ENCODE measurements at regions not wholly inside any gene's neighbourhood (a gene's known extent, or its start where the extent isn't known, plus 50 kb on each side); places are given as distances from the start of the nearest gene placed in this dataset.

DNA sequence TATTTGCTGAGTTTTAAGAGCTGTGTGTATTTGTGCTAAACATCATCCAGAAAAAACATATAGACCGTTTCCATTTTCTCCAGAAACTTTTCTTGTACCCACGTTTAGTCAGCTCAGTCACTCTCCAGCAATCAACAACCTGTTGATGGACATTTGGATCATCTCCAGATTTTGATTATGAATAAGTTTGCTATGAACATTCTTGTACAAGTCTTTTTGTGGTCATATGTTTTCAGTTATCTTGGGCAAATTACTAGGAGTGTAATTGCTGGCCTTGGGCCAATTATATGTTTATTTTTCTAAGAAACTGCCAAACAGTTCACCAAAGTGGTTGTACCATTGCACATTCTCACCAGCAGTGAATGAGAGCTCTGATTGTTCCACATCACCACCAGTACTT lies 221.8 kb downstream of the CENPF start:
- no peak for DNase-seq

DNA sequence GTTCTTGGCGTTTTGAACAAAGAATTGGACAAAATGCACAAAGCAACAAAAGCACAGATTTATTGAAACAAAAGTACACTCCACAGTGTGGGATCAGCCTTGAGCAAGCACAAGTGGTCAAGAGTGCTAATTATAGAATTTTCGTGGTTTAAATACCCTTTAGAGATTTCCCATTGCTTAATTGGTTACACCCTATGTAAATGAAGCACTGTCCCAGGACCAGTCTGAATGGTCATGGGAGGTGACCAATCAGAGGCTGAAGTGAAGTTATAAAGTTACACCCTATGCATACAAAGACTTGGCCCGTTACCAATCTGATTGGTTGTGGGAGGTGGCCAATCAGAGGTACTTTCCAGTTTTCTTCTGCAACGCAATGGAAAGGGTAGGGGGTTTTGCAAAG lies 223.6 kb downstream of the CENPF start:
- DNase-seq = no peak

DNA sequence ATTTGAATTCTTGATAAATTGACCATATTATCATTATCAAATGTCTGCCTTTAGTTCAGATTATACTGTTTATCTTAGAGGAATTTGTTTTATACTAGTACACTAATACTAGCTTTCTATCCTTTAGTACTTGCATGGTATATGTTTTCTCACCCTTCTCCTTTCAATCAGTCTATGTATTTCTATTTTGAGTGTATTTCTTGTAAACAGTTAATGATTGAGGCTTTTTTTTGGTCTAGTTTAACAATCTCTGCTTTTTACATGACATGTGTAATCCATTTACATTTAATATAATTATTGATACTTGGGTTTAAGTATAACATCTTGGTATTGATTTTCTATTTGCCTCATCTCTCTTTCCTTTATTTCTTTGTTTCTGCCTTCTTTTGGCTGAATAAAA lies 224.9 kb downstream of the CENPF start:
- DNase-seq = no peak

DNA sequence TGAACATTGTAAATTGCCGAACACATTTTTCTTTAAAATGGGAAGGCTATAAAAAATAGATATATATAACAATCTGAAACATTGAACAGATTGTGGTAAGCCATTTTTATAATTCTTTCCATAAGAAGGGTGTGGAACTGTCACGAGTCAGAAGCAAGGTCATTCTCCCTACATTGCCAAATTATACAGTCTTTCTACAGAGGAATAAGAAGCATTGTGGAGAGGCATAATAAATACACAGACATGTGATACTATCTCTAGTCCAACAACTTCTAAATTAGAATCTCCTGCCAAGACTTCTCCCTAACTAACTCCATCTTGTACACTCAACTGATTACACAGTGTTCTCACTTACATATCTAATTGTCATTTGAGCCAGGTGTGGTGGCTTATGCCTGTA lies 227.9 kb downstream of the CENPF start:
- DNase-seq = no peak

DNA sequence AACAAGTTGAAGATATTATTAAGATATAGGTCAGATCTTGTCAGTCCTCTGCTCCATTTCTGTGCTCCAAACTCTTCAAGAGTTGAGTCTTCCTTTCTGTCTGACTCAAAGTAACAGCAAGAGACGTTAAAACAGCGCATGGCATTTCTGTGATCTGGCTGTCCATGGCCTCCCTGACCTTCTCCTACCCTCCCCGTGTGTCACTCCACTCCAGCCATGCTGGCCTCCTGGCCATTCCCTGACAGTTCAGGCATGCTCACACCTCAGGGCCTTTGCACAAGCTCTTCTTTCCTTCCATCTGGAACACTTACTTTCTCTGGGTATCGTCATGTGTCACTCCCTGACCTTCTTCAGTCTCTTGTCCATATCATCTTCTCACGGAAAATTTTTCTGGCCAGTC lies 229.0 kb downstream of the CENPF start:
- no peak for DNase-seq

DNA sequence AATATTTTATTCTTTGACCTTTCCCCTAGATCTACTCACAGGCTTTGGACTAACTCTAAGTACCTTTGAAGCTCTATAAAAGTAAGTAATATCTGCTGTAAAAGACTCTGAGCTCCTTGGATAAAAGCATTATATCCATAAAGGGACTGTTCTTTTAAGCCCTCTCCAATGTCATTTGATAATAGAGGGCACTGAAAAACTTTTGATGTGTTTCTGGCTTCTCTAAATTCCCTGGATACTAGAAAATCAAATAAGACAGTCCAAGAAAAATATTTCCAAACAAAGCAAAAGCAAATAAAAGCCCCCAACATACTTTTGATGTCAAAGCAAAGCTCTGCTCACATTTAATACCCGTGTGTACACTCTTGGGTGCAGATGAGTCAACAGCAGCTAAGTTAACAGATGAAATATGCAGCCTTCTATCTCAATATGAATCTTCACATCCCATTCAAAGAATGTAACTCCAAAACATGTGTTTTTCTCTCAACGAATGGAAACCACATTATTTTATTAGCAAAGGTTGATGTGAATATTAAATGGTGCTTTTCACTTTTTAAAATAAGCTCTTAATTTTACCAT lies 230.3 kb downstream of the CENPF start:
- DNase-seq = no peak

DNA sequence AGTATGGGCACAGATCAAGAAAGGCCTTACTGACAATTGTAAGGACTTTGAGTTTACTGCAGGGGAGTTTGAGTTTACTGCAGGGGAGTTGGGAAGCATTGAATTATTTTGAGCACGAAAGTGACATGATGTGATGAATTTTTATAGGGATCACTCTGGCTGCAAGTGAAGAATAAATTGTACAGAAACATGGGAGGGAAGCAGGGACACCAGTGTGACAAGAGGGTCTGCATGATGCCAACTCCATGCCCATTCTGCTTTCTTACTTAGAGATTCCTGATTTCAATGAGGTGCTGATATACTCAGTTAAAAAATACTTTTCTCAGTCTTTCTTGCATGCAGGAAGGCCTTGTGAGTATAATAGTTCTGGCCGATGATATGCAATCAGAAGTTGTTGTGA lies 234.4 kb downstream of the CENPF start:
- no peak for DNase-seq

DNA sequence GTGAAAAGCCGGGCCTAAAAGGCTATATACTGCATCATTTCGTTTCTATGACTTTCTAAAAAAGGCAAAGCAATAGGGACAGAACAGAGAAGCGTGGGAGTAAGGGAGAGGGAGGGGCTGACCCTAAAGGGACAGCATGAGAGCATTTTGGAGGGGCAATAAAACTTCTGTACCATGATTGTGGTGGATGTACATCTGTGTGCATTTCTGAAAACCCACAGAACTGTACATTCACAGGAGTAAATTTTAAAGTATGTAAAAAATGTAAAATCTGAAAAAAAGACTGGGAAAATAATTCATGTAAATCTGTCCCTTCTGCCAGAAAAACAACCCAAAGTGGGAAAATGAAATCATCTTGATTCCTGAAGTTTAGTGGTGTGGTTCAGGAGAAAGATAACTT lies 235.4 kb downstream of the CENPF start:
- DNase-seq = no peak

DNA sequence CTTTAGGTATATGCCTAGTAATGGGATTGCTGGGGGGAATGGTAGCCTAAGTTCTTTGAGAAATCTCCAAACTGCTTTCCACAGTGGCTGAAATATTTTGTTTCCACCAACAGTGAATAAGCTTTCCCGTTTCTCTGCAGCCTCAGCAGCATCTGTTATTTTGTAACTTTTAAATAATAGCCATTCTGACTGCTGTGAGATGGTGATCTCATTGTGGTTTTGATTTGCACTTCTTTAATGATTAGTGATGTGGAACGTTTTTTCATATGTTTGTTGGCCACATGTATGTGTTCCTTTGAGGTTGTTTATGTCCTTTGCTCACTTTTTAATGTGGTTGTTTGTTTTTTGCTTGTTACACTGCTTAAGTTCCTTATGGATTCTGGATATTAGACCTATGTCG lies 237.4 kb downstream of the CENPF start:
- no peak for DNase-seq

DNA sequence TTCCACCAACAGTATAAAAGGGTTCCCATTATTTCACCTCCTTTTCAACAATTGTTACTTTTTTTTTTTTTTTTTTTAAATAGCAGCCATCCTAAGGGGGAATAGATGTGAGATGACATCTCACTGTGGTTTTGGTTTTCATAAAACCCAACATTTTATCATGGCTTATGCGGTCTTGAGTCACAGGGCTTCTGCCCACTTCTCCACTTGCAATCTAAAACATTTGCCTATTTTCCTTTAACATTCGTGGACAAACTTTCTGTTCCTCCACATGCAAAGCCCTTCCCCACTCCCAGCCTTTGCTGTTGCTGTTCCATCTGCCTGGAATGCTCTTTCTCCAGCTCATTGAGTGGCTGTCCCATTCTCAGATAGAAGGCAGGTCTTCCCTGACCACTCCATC lies 239.7 kb upstream of the KCNK2 start:
- no peak for DNase-seq

DNA sequence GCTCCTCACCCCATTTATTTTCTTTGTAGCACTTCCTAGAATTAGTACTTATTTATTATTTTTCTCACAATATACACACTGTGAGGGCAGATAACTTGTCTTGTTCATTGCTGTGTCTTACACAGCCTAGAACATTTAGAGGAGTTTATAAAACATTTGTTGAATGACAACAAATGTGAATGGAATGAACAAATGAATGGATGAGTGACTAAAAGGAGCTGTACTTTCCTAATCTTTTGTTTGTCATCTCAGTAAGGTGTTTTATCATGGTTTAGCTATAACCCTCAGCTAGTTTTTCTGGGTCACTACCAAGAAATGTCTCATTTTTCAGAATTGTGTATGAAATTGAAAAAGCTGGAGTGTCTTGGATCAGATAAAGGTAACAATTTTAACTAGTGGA lies 239.3 kb upstream of the KCNK2 start:
- no peak for DNase-seq

DNA sequence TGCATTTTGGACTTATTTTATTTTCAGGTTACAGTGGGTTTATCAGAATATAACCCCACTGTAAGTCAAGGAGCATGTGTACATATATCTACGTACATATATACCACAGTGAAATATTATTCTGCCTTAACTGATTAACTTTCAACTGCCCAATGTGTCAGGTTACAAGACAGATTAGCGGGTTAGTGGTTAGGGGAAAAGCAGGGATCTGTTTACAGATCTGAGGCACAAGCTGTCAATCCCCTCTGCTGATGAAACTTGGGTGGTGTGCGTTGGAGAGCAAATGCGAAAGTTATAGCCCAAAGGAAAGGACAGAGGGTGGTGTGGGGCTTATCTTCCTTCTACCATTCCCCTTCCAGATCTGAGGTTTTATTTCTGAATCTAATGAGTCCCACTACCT lies 238.2 kb upstream of the KCNK2 start:
- no peak for DNase-seq

DNA sequence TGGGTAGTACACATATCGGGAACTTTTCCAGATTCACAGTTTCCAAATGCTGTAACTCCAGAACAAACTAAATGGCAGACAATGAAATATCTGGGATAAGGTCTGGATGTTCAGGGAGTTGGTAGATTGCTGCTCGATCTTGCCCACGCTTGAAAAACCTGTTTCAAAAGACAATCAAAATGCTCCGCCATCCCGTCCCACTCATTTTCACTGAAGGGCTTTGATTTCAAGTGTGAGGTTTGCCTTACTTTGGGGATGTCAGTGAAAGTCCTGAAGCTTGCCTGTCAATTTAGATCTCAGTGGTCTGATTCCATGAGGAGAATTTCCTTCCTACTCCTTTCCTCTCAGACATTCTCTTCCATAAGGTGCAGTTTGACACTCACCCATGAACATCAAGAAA lies 236.3 kb upstream of the KCNK2 start:
- no peak for DNase-seq

DNA sequence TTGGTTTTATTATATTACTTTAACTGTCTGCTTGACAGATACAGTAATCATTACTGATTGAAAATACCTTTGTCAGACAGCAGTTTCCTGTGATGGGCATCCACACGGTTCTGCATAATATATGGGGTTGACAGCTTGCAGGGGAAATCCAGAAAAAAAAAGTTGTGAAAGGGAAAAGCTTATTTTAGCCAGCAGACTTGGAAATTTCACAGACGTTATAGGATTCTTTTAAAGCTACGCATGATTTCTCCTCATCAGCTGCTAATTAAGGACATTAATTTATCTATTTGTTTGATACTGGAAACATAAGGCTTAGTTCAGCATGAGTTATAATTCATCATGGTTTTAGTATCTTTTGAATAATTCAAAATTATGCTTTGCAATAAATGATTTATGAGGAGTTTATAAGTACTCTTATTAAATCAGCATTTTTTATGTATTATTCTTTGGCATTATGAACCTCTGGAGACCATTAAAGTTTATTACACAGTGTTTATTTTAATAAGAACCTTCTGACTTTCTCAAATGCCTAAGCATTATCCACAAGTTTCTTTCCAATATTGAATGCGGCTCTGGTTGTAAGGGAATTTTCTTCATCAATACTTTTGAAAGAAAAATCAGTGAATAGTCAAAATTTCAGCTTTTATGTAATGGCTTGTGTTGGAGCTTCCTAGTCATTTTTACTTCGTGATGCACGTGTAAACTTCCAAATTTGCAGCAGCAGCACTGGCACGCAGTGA lies 235.3 kb upstream of the KCNK2 start:
- DNase-seq = no peak

DNA sequence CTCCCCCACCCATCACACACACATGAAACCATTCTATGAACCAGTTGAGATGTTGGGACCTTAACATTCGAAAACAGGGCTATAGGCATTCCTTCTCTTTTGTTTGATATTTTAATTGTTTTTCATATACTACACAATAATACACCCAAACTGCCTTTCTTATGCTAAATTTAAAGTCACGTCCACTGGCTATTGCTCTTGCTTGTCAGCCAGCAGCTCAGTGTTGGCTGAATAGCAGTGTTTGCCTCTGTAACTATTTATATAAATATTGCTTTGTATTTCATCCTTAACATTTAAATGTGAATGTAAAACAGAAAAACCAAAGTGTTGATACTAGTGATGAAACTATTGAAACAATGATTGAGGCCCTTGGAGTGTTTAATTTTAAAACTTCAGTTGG lies 234.4 kb upstream of the KCNK2 start:
- DNase-seq = no peak

DNA sequence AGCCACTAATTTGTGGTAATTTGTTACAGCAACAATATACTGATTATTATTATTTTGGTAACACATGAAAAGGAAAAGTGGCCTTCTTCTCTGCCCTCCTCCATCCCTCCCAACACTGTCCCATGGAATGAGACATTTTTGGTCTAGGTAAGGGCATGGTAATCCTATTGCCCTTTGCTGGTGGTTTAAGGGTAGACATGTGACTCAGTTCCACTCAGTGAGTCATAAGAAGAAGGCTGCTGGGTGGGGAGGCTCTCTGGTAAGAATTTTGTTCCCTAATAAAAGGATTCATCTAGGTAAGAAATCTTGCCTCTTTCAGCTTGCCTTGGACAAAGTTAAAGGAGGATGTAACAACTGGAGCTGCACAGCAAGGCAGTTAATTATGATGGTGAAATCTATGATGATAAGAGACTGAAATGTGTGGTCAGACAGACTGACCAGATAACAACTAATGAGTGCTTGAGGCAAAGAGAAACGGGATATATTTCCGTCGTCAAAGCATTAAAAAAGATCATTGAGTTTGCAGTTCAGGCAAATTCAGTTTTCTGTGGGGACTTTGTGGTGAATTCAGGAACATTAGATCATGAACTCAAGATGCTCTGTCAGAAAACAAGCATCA lies 232.0 kb upstream of the KCNK2 start:
- no peak for DNase-seq

DNA sequence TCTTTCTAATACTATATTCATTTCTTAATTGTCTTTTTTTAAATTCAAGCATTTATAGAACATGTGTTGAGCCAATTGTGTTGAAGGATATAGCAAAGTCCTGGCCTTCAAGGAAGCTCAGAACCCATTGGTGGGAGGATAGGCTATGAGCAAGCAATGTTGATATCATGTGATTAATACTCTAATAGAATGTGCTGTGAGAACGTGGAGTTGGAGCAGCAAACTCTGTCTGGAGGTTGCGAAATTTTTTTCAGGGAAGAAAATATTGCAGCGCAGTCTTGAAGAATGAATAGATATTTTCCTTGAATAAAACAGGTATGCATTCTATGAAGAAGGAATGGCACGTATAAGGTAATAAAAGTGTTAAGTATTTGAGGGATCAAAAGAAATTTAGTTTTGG lies 229.2 kb upstream of the KCNK2 start:
- DNase-seq = no peak

DNA sequence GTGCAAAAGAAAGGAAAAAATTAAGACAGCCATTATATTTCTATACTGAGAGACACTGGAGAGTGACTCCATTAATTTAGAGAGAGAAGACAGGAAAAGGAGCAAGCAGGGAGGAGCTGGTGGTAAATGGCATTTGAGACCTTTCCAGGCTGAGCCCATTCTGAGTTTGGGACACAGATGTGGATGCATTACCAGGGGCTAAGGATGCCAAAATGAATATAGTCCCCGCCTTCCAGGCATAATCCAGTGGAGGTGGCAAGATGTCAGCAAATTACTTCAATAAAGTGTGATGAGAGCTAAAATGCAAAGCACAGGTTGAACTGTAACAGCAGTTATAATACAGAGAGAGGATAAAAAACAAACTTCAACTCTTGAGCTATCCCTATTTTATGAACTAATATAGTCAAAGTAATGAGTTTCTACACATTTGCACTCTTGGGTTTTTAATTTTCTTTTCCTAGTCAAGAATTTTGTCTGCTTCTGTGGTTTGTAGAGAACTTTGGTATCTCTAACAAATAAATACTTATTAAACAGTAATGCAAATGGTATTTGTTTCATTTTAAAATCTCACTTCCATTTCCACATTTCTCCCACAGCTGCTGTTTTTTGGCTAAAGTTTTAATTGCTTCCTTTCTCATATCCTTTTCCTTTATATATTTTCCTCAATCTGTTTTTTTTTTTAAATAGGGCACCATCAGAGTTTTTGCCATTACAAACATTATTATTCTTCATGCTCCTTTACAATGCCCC lies 228.2 kb upstream of the KCNK2 start:
- no peak for DNase-seq

DNA sequence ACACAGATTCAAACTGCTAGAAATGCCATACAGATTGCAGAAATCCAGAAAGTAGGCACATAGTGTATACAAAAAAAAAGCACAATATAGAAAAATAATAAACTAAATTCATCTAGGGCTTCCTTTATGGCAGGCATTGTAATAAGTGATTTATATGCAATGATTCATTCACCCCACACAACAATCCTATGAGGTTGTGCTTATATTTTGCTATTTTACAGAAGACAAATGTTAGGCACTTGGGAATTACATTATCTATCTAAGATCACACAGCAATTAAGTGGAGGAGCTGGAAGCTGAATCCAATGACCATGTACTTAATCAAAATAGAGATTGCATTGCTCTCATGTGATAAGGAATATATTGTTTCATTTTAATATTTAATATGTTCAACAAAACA lies 225.7 kb upstream of the KCNK2 start:
- no peak for DNase-seq

DNA sequence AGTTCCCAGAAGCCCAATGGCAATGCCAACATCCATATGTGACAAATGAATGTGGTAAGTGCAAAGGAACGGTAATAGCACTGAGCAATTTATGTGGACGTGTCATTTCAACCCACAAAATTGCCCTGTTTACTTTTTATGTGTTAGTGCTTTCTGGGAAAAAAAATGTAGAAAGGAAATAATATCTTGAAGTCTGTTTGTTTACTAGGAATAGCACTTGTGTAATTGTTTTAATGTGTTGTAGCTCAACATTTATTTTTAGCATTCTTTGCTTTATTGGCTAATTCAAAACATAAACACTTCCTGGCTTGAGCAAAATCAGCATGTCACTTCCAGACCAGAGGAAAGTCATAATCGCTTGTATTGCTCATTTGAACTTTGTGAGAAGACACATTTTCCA lies 224.8 kb upstream of the KCNK2 start:
- DNase-seq = no peak

DNA sequence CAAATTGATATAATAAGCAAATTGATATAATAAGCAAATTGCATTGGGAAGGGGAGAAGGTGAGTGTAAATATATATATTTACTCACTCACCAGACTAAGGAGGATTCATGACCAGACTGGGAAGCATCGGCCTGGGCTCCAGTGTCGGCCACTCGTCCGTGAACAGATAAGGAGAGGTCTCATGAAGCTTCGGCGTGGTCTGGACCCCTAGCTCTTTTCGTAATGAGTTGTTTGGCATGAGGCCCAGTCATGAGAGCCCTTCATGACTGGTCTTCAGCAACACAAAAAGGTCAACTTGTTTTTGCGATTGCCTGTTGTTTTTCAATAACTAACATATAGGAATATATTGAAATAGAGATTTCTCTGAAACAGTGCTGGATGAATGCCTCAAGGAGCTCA lies 222.9 kb upstream of the KCNK2 start:
- DNase-seq = no peak

DNA sequence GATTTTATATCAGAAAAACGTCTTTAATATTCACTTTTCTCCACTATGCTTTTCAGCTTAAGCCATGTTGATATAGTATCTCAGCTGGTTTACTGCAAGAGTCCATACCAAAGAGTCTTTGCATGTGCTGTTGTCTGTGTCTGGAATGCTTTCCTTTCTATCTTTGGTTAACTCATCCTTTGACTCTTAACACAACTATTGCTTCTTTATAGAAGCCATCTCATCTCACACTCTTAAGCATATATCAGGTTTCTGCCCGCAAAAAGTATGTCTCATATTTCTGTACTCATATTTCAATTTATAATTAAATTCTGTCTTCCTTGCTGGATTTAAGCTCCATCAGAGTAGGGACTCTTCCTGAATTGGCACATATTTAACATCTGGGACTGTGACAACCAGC lies 220.9 kb upstream of the KCNK2 start:
- DNase-seq = no peak

DNA sequence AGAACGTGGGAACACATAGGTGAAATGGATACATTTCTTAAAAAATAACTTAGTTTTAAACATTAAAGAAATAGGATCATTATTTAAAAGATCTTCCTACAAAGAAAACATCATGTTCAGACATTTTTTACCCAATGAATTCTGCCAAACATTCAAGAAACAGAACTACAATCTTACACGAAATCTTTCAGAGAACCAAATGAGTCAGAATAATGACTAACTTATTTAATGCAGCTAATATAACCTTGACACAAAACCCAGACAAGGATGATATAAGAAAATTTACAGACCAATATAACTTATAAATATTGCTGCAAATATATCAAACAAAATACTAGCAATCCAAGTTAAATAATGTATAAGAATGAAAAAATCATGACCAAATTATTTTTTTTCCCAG lies 220.1 kb upstream of the KCNK2 start:
- no peak for DNase-seq
